ENCODE measurements at regions not wholly inside any gene's neighbourhood (a gene's known extent, or its start where the extent isn't known, plus 50 kb on each side); places are given as distances from the start of the nearest gene placed in this dataset.

- no peak for TF ChIP-seq POLR2A (IDR thresholded peaks at IDR 0.05; ENCODE audit: low read length)
- TF ChIP-seq GATA1 (IDR thresholded peaks at IDR 0.05; ENCODE audit: low read depth, low read length) = no peak
These were observed 65.1 kb upstream of the RGS21 start for GRCh38 chr1:192251735-192252134.

Measured in erythroblast (primary cell).